Immature natural killer cell (primary cell): ENCODE measurements at regions not wholly inside any gene's neighbourhood (a gene's known extent, or its start where the extent isn't known, plus 50 kb on each side); places are given as distances from the start of the nearest gene placed in this dataset.

ENCODE experiments used
- DNase-seq, 3 donors: peaks; one replicate each; pipeline ENCODE4 v3.0.0; 2022; ENCODE audit warnings: mixed read lengths in 1 of 3
- H3K27ac Mint-ChIP-seq, 6 donors: one replicate each; pipeline ENCODE4 v1.8.0; 2020; ENCODE audit warnings: mixed read lengths in 6 of 6, mild to moderate bottlenecking in 5 of 6, inconsistent platforms in 4 of 6, moderate library complexity in 3 of 6
- H3K27me3 Mint-ChIP-seq, 3 donors: one replicate each; pipeline ENCODE4 v1.8.0; 2020 to 2021; ENCODE audit warnings: low read depth in 3 of 3, mild to moderate bottlenecking in 3 of 3, mixed read lengths in 3 of 3, moderate library complexity in 3 of 3, inconsistent platforms in 1 of 3
- H3K36me3 Mint-ChIP-seq, 3 donors: one replicate each; pipeline ENCODE4 v1.8.0; 2020; ENCODE audit warnings: mixed read lengths in 3 of 3, inconsistent platforms in 2 of 3, mild to moderate bottlenecking in 2 of 3
- H3K4me1 Mint-ChIP-seq, 2 donors: one replicate each; pipeline ENCODE4 v1.8.0; 2020; ENCODE audit warnings: inconsistent platforms in 2 of 2, mild to moderate bottlenecking in 2 of 2, mixed read lengths in 2 of 2, moderate library complexity in 1 of 2
- H3K4me3 Mint-ChIP-seq, 5 donors: one replicate each; pipeline ENCODE4 v1.8.0; 2020; ENCODE audit warnings: mild to moderate bottlenecking in 5 of 5, mixed read lengths in 5 of 5, inconsistent platforms in 3 of 5, moderate library complexity in 3 of 5
- H3K9me3 Mint-ChIP-seq, 6 donors: one replicate each; pipeline ENCODE4 v1.8.0; 2020; ENCODE audit warnings: mild to moderate bottlenecking in 6 of 6, mixed read lengths in 6 of 6, inconsistent platforms in 4 of 6, moderate library complexity in 3 of 6

DNA sequence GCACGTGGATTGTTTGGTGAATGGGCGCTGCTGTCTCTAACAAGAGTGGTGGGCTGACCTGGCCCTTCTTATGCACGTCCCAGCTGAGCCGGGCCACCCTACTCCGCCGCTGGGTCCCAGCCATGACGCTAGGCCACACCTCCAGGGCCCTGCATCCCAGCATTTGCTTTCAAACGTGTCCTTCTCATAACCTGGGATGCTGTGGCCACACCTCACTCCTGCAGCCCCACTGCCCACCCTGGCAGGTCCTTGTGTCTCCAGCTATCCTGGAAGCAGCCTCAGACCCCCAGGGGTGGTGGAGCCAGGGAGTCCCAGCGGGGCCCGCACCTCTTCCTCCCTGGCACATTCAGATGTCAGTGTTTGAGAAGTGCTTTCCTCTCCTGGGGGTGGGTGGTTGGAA lies 168.6 kb downstream of the IRF8 start:
- Mint-ChIP-seq H3K27me3 (peaks cover 0 to 12% (median 0%) of the 10 kb centered on the region in 3 donors), H3K36me3 (no peaks in the 10 kb centered on the region), H3K4me1 (no peaks in the 10 kb centered on the region), H3K9me3 (peaks cover 0 to 1% (median 0%) of the 10 kb centered on the region in 6 donors), H3K4me3 (no peak overlapping the region), H3K27ac (no peak overlapping the region)
- no peak for DNase-seq

GRCh38 chr16:86067936-86068335 lies 169.0 kb downstream of the IRF8 start:
- Mint-ChIP-seq H3K4me1 (no peaks in the 10 kb centered on the region), H3K4me3 (no peak overlapping the region), H3K27me3 (peaks cover 0 to 12% (median 3%) of the 10 kb centered on the region in 3 donors), H3K27ac (no peak overlapping the region), H3K36me3 (no peaks in the 10 kb centered on the region), H3K9me3 (peaks cover 0 to 1% (median 0%) of the 10 kb centered on the region in 6 donors)
- DNase-seq = no peak

GRCh38 chr16:86068722-86069121 lies 169.8 kb downstream of the IRF8 start:
- H3K36me3 Mint-ChIP-seq = no peaks in the 10 kb centered on the region
- H3K27ac Mint-ChIP-seq = no peak overlapping the region

GRCh38 chr16:86069736-86070298 lies 170.9 kb downstream of the IRF8 start:
- H3K9me3 Mint-ChIP-seq = peaks cover 0 to 1% (median 0%) of the 10 kb centered on the region in 6 donors
- H3K27me3 Mint-ChIP-seq = peaks cover 0 to 12% (median 4%) of the 10 kb centered on the region in 3 donors
- H3K36me3 Mint-ChIP-seq = no peaks in the 10 kb centered on the region
- no peak for DNase-seq
- H3K4me3 Mint-ChIP-seq = no peak overlapping the region
- H3K4me1 Mint-ChIP-seq = no peaks in the 10 kb centered on the region
- H3K27ac Mint-ChIP-seq = no peak overlapping the region

More at GRCh38 chr16:86068722-86069121, 169.8 kb downstream of the IRF8 start:
- H3K9me3 Mint-ChIP-seq = peaks cover 0 to 1% (median 0%) of the 10 kb centered on the region in 6 donors
- peaks cover 0 to 12% (median 4%) of the 10 kb centered on the region in 3 donors for H3K27me3 Mint-ChIP-seq
- DNase-seq = no peak
- no peaks in the 10 kb centered on the region for H3K4me1 Mint-ChIP-seq
- H3K4me3 Mint-ChIP-seq = no peak overlapping the region

DNA sequence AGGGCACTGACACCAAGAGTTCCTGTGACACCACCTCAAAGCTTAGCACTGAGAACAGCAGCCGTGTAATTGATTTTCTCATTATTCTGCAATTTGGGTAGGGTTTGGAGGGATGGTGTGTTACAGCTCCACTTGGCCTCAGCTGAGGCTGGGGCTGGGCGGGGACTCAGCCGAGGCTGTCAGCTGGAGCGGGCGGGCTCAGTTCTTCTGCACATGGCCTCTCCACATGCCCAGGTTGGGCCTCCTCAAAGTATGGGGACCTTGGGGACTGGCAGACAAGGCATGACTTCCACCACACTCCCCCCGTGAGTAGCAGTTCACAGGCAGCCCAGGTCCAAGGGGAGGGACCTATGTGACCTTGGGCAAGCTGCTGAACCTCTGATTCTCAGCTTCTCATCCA lies 171.5 kb downstream of the IRF8 start:
- no peaks in the 10 kb centered on the region for H3K36me3 Mint-ChIP-seq
- H3K27ac Mint-ChIP-seq = no peak overlapping the region
- H3K9me3 Mint-ChIP-seq = peaks cover 0 to 1% (median 0%) of the 10 kb centered on the region in 6 donors
- H3K27me3 Mint-ChIP-seq = peaks cover 0 to 12% (median 5%) of the 10 kb centered on the region in 3 donors
- no peak for DNase-seq
- H3K4me1 Mint-ChIP-seq = no peaks in the 10 kb centered on the region
- H3K4me3 Mint-ChIP-seq = no peak overlapping the region

GRCh38 chr16:86070971-86071370 lies 172.0 kb downstream of the IRF8 start:
- DNase-seq = no peak
- H3K27me3 Mint-ChIP-seq = peaks cover 0 to 10% (median 5%) of the 10 kb centered on the region in 3 donors
- no peak overlapping the region for H3K4me3 Mint-ChIP-seq
- no peaks in the 10 kb centered on the region for H3K36me3 Mint-ChIP-seq
- H3K9me3 Mint-ChIP-seq = peaks cover 0 to 1% (median 0%) of the 10 kb centered on the region in 6 donors
- H3K4me1 Mint-ChIP-seq = no peaks in the 10 kb centered on the region
- no peak overlapping the region for H3K27ac Mint-ChIP-seq

- no peak overlapping the region for H3K4me3 Mint-ChIP-seq
- H3K9me3 Mint-ChIP-seq = peaks cover 0 to 1% (median 0%) of the 10 kb centered on the region in 6 donors
- peaks cover 0 to 10% (median 5%) of the 10 kb centered on the region in 3 donors for H3K27me3 Mint-ChIP-seq
- no peak overlapping the region for H3K27ac Mint-ChIP-seq
- DNase-seq = no peak
- H3K4me1 Mint-ChIP-seq = no peaks in the 10 kb centered on the region
- H3K36me3 Mint-ChIP-seq = no peaks in the 10 kb centered on the region
Observed at GRCh38 chr16:86071611-86072240, 172.8 kb downstream of the IRF8 start.

- H3K4me3 Mint-ChIP-seq = no peak overlapping the region
- DNase-seq = no peak
- H3K4me1 Mint-ChIP-seq = no peaks in the 10 kb centered on the region
- no peak overlapping the region for H3K27ac Mint-ChIP-seq
- H3K27me3 Mint-ChIP-seq = peaks cover 0 to 10% (median 5%) of the 10 kb centered on the region in 3 donors
- H3K9me3 Mint-ChIP-seq = peaks cover 0 to 1% (median 0%) of the 10 kb centered on the region in 6 donors
- H3K36me3 Mint-ChIP-seq = no peaks in the 10 kb centered on the region
Observed at GRCh38 chr16:86072328-86073102, 173.6 kb downstream of the IRF8 start.

GRCh38 chr16:86073103-86073625 lies 174.2 kb downstream of the IRF8 start:
- H3K9me3 Mint-ChIP-seq = no peaks in the 10 kb centered on the region
- peaks cover 0 to 7% (median 7%) of the 10 kb centered on the region in 3 donors for H3K27me3 Mint-ChIP-seq

GRCh38 chr16:86073763-86074493 lies 175.0 kb downstream of the IRF8 start:
- no peak overlapping the region for H3K27ac Mint-ChIP-seq
- no peaks in the 10 kb centered on the region for H3K9me3 Mint-ChIP-seq
- DNase-seq = no peak

More at GRCh38 chr16:86073103-86073625, 174.2 kb downstream of the IRF8 start:
- Mint-ChIP-seq H3K36me3 (no peaks in the 10 kb centered on the region), H3K27ac (no peak overlapping the region), H3K4me1 (no peaks in the 10 kb centered on the region), H3K4me3 (no peak overlapping the region)
- DNase-seq = no peak

GRCh38 chr16:86074651-86075487 lies 175.9 kb downstream of the IRF8 start:
- Mint-ChIP-seq H3K27me3 (peaks cover 6 to 7% (median 7%) of the 10 kb centered on the region in 3 donors), H3K4me3 (no peak overlapping the region)

More at GRCh38 chr16:86073763-86074493, 175.0 kb downstream of the IRF8 start:
- no peak overlapping the region for H3K4me3 Mint-ChIP-seq
- peaks cover 0 to 7% (median 7%) of the 10 kb centered on the region in 3 donors for H3K27me3 Mint-ChIP-seq
- no peaks in the 10 kb centered on the region for H3K4me1 Mint-ChIP-seq
- H3K36me3 Mint-ChIP-seq = no peaks in the 10 kb centered on the region

GRCh38 chr16:86075488-86075785 lies 176.5 kb downstream of the IRF8 start:
- H3K27ac Mint-ChIP-seq = no peak overlapping the region
- H3K36me3 Mint-ChIP-seq = no peaks in the 10 kb centered on the region
- no peak overlapping the region for H3K4me3 Mint-ChIP-seq
- no peaks in the 10 kb centered on the region for H3K4me1 Mint-ChIP-seq
- no peaks in the 10 kb centered on the region for H3K9me3 Mint-ChIP-seq
- DNase-seq = no peak
- H3K27me3 Mint-ChIP-seq = peaks cover 3 to 8% (median 7%) of the 10 kb centered on the region in 3 donors

More at GRCh38 chr16:86074651-86075487, 175.9 kb downstream of the IRF8 start:
- no peak overlapping the region for H3K27ac Mint-ChIP-seq
- no peak for DNase-seq
- H3K36me3 Mint-ChIP-seq = no peaks in the 10 kb centered on the region
- H3K9me3 Mint-ChIP-seq = no peaks in the 10 kb centered on the region
- H3K4me1 Mint-ChIP-seq = no peaks in the 10 kb centered on the region
